HEK293 (cell line): ENCODE measurements at regions not wholly inside any gene's neighbourhood (a gene's known extent, or its start where the extent isn't known, plus 50 kb on each side); places are given as distances from the start of the nearest gene placed in this dataset.

Experiments used
- CTCF ChIA-PET: fragments of 350-600 bp; formaldehyde crosslinking; extraction: SDS; loops from one replicate; lab custom pipeline; 2021; ENCODE audit warnings: antibody characterized with exemption; lab: Yijun Ruan, JAX
- POLR2A ChIA-PET: fragments of 300-600 bp; formaldehyde crosslinking; extraction: SDS; loops from one replicate; lab custom pipeline; 2020; ENCODE audit warnings: antibody characterized with exemption, inconsistent platforms; lab: Yijun Ruan, JAX
- H3K27ac ChIP-seq: fragments of 200-500 bp; sonication (Bioruptor generic); 2 replicates; pipeline ENCODE4 v1.5.1; 2014; ENCODE audit warnings: low read depth, low read length, control low read depth, inconsistent platforms; ENCODE audit errors: extremely low read depth
- H3K36me3 ChIP-seq, 2 experiments: fragments of 200-500 bp in 1 of 2; sonication (Bioruptor generic) in 1 of 2; 1 replicate in 1 of 2; 2 replicates in 1 of 2; pipeline ENCODE4 v1.5.1; 2014 to 2017; ENCODE audit warnings: inconsistent platforms in 2 of 2, low read length in 2 of 2; ENCODE audit not compliant: control insufficient read depth in 2 of 2, insufficient read depth in 1 of 2
- H3K4me1 ChIP-seq: fragments of 200-500 bp; sonication (Bioruptor generic); 2 replicates; pipeline ENCODE4 v1.5.1; 2014; ENCODE audit warnings: mild to moderate bottlenecking, low read length, inconsistent platforms; ENCODE audit not compliant: control insufficient read depth, insufficient read depth
- H3K4me3 ChIP-seq: 2 replicates; pipeline ENCODE4 v1.5.1; 2011; ENCODE audit warnings: low read depth, mild to moderate bottlenecking, control low read depth, low read length, moderate library complexity
- H3K9me3 ChIP-seq: fragments of 200-500 bp; sonication (Bioruptor generic); 2 replicates; pipeline ENCODE4 v1.5.1; 2014; ENCODE audit warnings: low read depth, low read length, inconsistent platforms; ENCODE audit not compliant: control insufficient read depth, insufficient read depth
- GLI2 ChIP-seq: fragments of 450-650 bp; formaldehyde crosslinking; IDR thresholded peaks from 2 replicates; pipeline ENCODE4; 2017; ENCODE audit warnings: missing biosample characterization, missing genetic modification characterization, low read depth, borderline replicate concordance
- GLIS2 ChIP-seq: fragments of 450-650 bp; formaldehyde crosslinking; IDR thresholded peaks from 2 replicates; pipeline ENCODE4 v1.5.1; 2016; ENCODE audit warnings: missing biosample characterization, missing genetic modification characterization
- IKZF3 ChIP-seq: fragments of 450-650 bp; IDR thresholded peaks from 2 replicates; pipeline ENCODE4 v1.5.0; 2018; ENCODE audit warnings: missing biosample characterization, mild to moderate bottlenecking, missing genetic modification characterization, moderate library complexity
- MYNN ChIP-seq: fragments of 450-650 bp; formaldehyde crosslinking; IDR thresholded peaks from 2 replicates; pipeline ENCODE4 v1.5.1; 2016; ENCODE audit warnings: missing biosample characterization, missing genetic modification characterization, borderline replicate concordance
- ZBTB17 ChIP-seq: fragments of 450-650 bp; formaldehyde crosslinking; IDR thresholded peaks from 2 replicates; pipeline ENCODE4 v1.5.1; 2016; ENCODE audit warnings: missing biosample characterization, missing genetic modification characterization
- ZBTB7A ChIP-seq: fragments of 450-650 bp; formaldehyde crosslinking; IDR thresholded peaks from 2 replicates; pipeline ENCODE4 v1.5.1; 2016; ENCODE audit warnings: low read depth, missing biosample characterization, missing genetic modification characterization
- ZNF10 ChIP-seq: fragments of 450-650 bp; formaldehyde crosslinking; IDR thresholded peaks from 2 replicates; pipeline ENCODE4 v1.5.1; 2017; ENCODE audit warnings: missing biosample characterization, missing genetic modification characterization
- ZNF169 ChIP-seq: fragments of 450-650 bp; formaldehyde crosslinking; IDR thresholded peaks from 2 replicates; pipeline ENCODE4 v1.5.1; 2016; ENCODE audit warnings: missing biosample characterization, missing genetic modification characterization
- ZNF266 ChIP-seq: fragments of 450-650 bp; formaldehyde crosslinking; IDR thresholded peaks from 2 replicates; pipeline ENCODE4 v1.5.1; 2016; ENCODE audit warnings: missing biosample characterization, missing genetic modification characterization, low read depth
- ZNF324 ChIP-seq: fragments of 450-650 bp; formaldehyde crosslinking; IDR thresholded peaks from 2 replicates; pipeline ENCODE4 v1.5.1; 2016; ENCODE audit warnings: missing biosample characterization, missing genetic modification characterization
- ZNF391 ChIP-seq: fragments of 450-650 bp; formaldehyde crosslinking; IDR thresholded peaks from 2 replicates; pipeline ENCODE4 v1.5.1; 2016; ENCODE audit warnings: low read depth, missing biosample characterization, missing genetic modification characterization, borderline replicate concordance
- ZNF404 ChIP-seq: fragments of 450-650 bp; formaldehyde crosslinking; IDR thresholded peaks from 2 replicates; pipeline ENCODE4 v1.5.1; 2017; ENCODE audit warnings: missing biosample characterization, missing genetic modification characterization
- ZNF514 ChIP-seq: fragments of 450-650 bp; formaldehyde crosslinking; IDR thresholded peaks from 2 replicates; pipeline ENCODE4 v1.5.1; 2016; ENCODE audit warnings: missing biosample characterization, missing genetic modification characterization
- ZNF571 ChIP-seq: fragments of 450-650 bp; formaldehyde crosslinking; IDR thresholded peaks from 2 replicates; pipeline ENCODE4 v1.5.0; 2017; ENCODE audit warnings: missing biosample characterization, missing genetic modification characterization
- ZNF621 ChIP-seq: fragments of 450-650 bp; formaldehyde crosslinking; IDR thresholded peaks from 2 replicates; pipeline ENCODE4 v1.5.1; 2017; ENCODE audit warnings: missing biosample characterization, missing genetic modification characterization
- ZNF654 ChIP-seq: fragments of 450-650 bp; formaldehyde crosslinking; IDR thresholded peaks from 2 replicates; pipeline ENCODE4 v1.5.1; 2016; ENCODE audit warnings: low read depth, missing biosample characterization, missing genetic modification characterization
- ZNF664 ChIP-seq: fragments of 450-650 bp; formaldehyde crosslinking; IDR thresholded peaks from 2 replicates; pipeline ENCODE4 v1.5.1; 2016; ENCODE audit warnings: missing biosample characterization, missing genetic modification characterization
- ZNF677 ChIP-seq: fragments of 450-650 bp; IDR thresholded peaks from 2 replicates; pipeline ENCODE4 v1.5.0; 2018; ENCODE audit warnings: missing biosample characterization, mild to moderate bottlenecking, missing genetic modification characterization, moderate library complexity
- ZNF785 ChIP-seq: fragments of 450-650 bp; formaldehyde crosslinking; IDR thresholded peaks from 2 replicates; pipeline ENCODE4 v1.5.1; 2016; ENCODE audit warnings: missing biosample characterization, missing genetic modification characterization
- ZXDB ChIP-seq: fragments of 450-650 bp; formaldehyde crosslinking; IDR thresholded peaks from 2 replicates; pipeline ENCODE4 v1.5.1; 2016; ENCODE audit warnings: missing biosample characterization, missing genetic modification characterization
- TF ChIP-seq, protein P1 (sequence below): fragments of 450-650 bp; formaldehyde crosslinking; IDR thresholded peaks from 2 replicates; pipeline ENCODE4 v1.5.1; 2016; ENCODE audit warnings: missing biosample characterization, missing genetic modification characterization
- TF ChIP-seq, protein P2 (sequence below): fragments of 450-650 bp; formaldehyde crosslinking; IDR thresholded peaks from 2 replicates; pipeline ENCODE4 v1.5.1; 2017; ENCODE audit warnings: missing biosample characterization, missing genetic modification characterization
- TF ChIP-seq, protein P3 (sequence below): fragments of 450-650 bp; formaldehyde crosslinking; IDR thresholded peaks from 2 replicates; pipeline ENCODE4 v1.5.1; 2016; ENCODE audit warnings: missing biosample characterization, missing genetic modification characterization
- TF ChIP-seq, protein P4 (sequence below): fragments of 450-650 bp; formaldehyde crosslinking; IDR thresholded peaks from 2 replicates; pipeline ENCODE4 v1.5.1; 2016; ENCODE audit warnings: missing biosample characterization, missing genetic modification characterization, borderline replicate concordance

DNA sequence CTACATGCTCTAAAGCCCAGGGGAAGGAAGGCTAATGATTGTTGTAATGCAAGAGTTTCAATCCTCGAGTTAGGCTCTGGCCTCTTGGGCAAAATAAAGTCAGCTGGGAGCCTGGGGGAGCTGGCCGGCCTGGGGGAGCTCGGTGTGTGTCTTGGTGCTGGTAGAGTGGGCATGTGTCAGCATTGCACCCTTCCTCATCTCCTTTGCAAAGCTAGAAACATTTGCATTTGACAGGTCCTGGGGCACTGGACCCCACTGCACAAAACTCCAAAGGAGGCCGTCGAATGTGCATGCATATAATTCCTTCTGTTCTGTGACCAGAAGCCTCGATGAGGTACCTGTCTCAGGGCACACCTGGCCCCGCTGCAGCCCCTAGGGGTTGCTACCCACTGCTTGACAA is 74.6 kb upstream of the SLC22A23 start (continued):
- TF ChIP-seq ZNF324 (tag by site-specific recombination): no peak

DNA sequence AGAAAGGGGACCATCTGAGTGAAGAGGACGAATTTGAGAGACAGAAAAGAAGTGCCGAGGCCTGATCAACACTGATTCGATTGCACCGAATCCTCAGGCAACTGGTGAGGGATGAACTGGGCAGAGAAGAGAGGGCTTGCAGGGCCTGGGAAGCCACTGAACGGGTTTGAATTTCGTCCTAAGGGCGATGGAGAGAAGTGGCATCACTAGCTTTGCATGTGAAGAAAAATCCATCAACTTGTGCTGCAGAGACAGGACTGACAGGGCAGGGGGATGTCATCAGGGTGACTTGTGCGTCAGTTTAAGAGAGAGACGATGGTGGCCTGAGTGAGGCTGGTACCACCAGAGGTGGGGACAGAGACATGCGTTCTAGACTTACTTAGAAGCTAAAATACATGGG is 73.7 kb upstream of the SLC22A23 start:
- CTCF ChIA-PET: interaction anchor here (1.0 kb wide), 1 partner anchor 109 kb away, joined by 3 read pairs; no protein-coding TSS in a partner anchor
- H3K4me1 ChIP-seq: no peaks in the 10 kb centered on the region
- TF ChIP-seq ZNF654: no peak
- TF ChIP-seq ZBTB7A (tag by site-specific recombination): no peak
- TF ChIP-seq, protein P1, sequence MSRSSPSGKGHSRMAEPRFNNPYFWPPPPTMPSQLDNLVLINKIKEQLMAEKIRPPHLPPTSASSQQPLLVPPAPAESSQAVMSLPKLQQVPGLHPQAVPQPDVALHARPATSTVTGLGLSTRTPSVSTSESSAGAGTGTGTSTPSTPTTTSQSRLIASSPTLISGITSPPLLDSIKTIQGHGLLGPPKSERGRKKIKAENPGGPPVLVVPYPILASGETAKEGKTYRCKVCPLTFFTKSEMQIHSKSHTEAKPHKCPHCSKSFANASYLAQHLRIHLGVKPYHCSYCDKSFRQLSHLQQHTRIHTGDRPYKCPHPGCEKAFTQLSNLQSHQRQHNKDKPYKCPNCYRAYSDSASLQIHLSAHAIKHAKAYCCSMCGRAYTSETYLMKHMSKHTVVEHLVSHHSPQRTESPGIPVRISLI (tag by site-specific recombination): no peak
- no peak for TF ChIP-seq GLIS2 (tag by site-specific recombination)
- no peak for TF ChIP-seq ZXDB (tag by site-specific recombination)
- TF ChIP-seq, protein P2, sequence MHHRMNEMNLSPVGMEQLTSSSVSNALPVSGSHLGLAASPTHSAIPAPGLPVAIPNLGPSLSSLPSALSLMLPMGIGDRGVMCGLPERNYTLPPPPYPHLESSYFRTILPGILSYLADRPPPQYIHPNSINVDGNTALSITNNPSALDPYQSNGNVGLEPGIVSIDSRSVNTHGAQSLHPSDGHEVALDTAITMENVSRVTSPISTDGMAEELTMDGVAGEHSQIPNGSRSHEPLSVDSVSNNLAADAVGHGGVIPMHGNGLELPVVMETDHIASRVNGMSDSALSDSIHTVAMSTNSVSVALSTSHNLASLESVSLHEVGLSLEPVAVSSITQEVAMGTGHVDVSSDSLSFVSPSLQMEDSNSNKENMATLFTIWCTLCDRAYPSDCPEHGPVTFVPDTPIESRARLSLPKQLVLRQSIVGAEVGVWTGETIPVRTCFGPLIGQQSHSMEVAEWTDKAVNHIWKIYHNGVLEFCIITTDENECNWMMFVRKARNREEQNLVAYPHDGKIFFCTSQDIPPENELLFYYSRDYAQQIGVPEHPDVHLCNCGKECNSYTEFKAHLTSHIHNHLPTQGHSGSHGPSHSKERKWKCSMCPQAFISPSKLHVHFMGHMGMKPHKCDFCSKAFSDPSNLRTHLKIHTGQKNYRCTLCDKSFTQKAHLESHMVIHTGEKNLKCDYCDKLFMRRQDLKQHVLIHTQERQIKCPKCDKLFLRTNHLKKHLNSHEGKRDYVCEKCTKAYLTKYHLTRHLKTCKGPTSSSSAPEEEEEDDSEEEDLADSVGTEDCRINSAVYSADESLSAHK (tag by site-specific recombination): no peak
- no peak for TF ChIP-seq ZNF391 (tag by site-specific recombination)
- TF ChIP-seq, all 188 proteins: peak for 0
- Histone ChIP-seq H3K27ac (no peak overlapping the region), H3K9me3 (no peaks in the 10 kb centered on the region), H3K36me3 (no peaks in the 10 kb centered on the region), H3K4me3 (no peak overlapping the region)
- POLR2A ChIA-PET: no interaction called here

DNA sequence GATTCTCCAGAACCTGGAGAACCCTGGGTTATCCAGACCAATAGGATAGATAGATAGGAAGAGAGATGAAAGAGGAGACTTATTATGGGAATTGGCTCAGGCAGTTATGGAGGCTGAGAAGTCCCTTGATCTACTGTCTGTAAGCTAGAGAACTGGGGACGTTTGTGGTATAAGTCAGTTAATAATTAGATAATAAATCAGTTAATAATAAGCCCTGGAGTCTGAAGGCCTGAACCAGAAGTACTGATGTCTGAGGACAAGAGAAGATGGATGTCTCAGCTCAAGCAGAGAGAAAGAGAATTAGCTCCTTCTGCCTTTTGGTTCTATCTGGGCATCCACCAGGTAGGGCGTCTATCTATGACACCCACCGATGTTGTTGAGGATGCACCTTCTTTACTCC is 72.9 kb upstream of the SLC22A23 start:
- no peak overlapping the region for H3K4me3 ChIP-seq
- no peak for TF ChIP-seq ZNF10
- no peak for TF ChIP-seq ZNF664 (tag by site-specific recombination)
- TF ChIP-seq ZNF169 (tag by site-specific recombination): no peak
- TF ChIP-seq ZNF677: no peak
- no peak for TF ChIP-seq ZNF404 (tag by site-specific recombination)
- no peak for TF ChIP-seq GLI2 (tag by site-specific recombination)
- TF ChIP-seq, protein P3, sequence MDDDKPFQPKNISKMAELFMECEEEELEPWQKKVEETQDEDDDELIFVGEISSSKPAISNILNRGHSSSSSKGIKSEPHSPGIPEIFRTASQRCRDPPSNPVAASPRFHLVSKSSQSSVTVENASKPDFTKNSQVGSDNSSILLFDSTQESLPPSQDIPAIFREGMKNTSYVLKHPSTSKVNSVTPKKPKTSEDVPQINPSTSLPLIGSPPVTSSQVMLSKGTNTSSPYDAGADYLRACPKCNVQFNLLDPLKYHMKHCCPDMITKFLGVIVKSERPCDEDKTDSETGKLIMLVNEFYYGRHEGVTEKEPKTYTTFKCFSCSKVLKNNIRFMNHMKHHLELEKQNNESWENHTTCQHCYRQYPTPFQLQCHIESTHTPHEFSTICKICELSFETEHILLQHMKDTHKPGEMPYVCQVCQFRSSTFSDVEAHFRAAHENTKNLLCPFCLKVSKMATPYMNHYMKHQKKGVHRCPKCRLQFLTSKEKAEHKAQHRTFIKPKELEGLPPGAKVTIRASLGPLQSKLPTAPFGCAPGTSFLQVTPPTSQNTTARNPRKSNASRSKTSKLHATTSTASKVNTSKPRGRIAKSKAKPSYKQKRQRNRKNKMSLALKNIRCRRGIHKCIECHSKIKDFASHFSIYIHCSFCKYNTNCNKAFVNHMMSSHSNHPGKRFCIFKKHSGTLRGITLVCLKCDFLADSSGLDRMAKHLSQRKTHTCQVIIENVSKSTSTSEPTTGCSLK (tag by site-specific recombination): no peak
- TF ChIP-seq ZBTB17 (tag by site-specific recombination): no peak
- TF ChIP-seq MYNN: no peak
- no peak for TF ChIP-seq ZNF514 (tag by site-specific recombination)
- no peak for TF ChIP-seq ZNF621 (tag by site-specific recombination)
- no peak for TF ChIP-seq ZNF571 (tag by site-specific recombination)
- no peak for TF ChIP-seq ZNF654
- TF ChIP-seq, protein P4, sequence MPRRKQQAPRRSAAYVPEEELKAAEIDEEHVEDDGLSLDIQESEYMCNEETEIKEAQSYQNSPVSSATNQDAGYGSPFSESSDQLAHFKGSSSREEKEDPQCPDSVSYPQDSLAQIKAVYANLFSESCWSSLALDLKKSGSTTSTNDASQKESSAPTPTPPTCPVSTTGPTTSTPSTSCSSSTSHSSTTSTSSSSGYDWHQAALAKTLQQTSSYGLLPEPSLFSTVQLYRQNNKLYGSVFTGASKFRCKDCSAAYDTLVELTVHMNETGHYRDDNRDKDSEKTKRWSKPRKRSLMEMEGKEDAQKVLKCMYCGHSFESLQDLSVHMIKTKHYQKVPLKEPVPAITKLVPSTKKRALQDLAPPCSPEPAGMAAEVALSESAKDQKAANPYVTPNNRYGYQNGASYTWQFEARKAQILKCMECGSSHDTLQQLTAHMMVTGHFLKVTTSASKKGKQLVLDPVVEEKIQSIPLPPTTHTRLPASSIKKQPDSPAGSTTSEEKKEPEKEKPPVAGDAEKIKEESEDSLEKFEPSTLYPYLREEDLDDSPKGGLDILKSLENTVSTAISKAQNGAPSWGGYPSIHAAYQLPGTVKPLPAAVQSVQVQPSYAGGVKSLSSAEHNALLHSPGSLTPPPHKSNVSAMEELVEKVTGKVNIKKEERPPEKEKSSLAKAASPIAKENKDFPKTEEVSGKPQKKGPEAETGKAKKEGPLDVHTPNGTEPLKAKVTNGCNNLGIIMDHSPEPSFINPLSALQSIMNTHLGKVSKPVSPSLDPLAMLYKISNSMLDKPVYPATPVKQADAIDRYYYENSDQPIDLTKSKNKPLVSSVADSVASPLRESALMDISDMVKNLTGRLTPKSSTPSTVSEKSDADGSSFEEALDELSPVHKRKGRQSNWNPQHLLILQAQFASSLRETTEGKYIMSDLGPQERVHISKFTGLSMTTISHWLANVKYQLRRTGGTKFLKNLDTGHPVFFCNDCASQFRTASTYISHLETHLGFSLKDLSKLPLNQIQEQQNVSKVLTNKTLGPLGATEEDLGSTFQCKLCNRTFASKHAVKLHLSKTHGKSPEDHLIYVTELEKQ (tag by site-specific recombination): no peak
- no peak for TF ChIP-seq ZNF785
- no peak for TF ChIP-seq ZNF266 (tag by site-specific recombination)
- no peak for TF ChIP-seq IKZF3
- TF ChIP-seq, all 188 proteins: peak for 0
- POLR2A ChIA-PET: no interaction called here
- Histone ChIP-seq H3K4me1 (no peaks in the 10 kb centered on the region), H3K9me3 (no peaks in the 10 kb centered on the region), H3K36me3 (no peaks in the 10 kb centered on the region), H3K27ac (no peak overlapping the region)
- CTCF ChIA-PET: interaction anchor here (0.5 to 1.0 kb wide), 3 partner anchors 72 to 108 kb away, joined by 3 to 4 read pairs (median 4); no protein-coding TSS in a partner anchor
